ENCODE measurements at regions not wholly inside any gene's neighbourhood (a gene's known extent, or its start where the extent isn't known, plus 50 kb on each side); places are given as distances from the start of the nearest gene placed in this dataset.

GRCh38 chr16:51399908-51400670 is 249.0 kb upstream of the SALL1 start:
- H3K36me3 ChIP-seq: no peaks in the 10 kb centered on the region
- H3K27ac ChIP-seq (replicated peaks): no peak overlapping the region
- intact Hi-C loops (cut with micrococcal nuclease): no loop called here
- TF ChIP-seq, protein P1, sequence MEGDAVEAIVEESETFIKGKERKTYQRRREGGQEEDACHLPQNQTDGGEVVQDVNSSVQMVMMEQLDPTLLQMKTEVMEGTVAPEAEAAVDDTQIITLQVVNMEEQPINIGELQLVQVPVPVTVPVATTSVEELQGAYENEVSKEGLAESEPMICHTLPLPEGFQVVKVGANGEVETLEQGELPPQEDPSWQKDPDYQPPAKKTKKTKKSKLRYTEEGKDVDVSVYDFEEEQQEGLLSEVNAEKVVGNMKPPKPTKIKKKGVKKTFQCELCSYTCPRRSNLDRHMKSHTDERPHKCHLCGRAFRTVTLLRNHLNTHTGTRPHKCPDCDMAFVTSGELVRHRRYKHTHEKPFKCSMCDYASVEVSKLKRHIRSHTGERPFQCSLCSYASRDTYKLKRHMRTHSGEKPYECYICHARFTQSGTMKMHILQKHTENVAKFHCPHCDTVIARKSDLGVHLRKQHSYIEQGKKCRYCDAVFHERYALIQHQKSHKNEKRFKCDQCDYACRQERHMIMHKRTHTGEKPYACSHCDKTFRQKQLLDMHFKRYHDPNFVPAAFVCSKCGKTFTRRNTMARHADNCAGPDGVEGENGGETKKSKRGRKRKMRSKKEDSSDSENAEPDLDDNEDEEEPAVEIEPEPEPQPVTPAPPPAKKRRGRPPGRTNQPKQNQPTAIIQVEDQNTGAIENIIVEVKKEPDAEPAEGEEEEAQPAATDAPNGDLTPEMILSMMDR (IDR thresholded peaks at IDR 0.05; ENCODE audit: borderline replicate concordance): no peak
- H3K9me3 ChIP-seq (replicated peaks): peaks cover 3% of the 10 kb centered on the region
- no peaks in the 10 kb centered on the region for H3K27me3 ChIP-seq (ENCODE audit: low read depth)
- DNase-seq: no peak
- no peaks in the 10 kb centered on the region for H3K4me1 ChIP-seq
- H3K4me3 ChIP-seq: no peak overlapping the region

DNA sequence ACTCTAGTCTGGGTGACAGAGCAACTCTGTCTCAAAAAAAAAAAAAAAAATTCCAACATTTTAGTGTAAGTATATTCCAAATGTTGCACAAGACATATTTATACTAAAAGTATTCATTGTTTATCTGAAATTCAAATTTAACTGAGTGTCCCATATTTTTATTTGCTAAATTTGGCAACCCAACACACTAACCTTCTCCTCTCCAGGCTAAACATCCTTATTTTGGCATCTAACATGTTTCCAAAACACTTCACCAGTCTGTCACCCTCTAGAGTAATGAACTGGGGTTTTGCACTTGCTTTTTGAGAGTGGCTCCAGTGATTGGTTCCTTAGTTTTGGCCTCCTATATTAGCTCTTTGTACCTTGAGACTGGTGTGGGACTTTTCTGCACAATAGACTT is 243.4 kb upstream of the SALL1 start:
- H3K4me3 ChIP-seq: no peak overlapping the region
- TF ChIP-seq, protein P1 (IDR thresholded peaks at IDR 0.05; ENCODE audit: borderline replicate concordance): no peak
- intact Hi-C loops (cut with micrococcal nuclease): no loop called here
- no peak overlapping the region for H3K27ac ChIP-seq (replicated peaks)
- H3K9me3 ChIP-seq (replicated peaks): peaks cover 7% of the 10 kb centered on the region
- no peaks in the 10 kb centered on the region for H3K4me1 ChIP-seq
- H3K27me3 ChIP-seq (ENCODE audit: low read depth): peaks cover 15% of the 10 kb centered on the region
- DNase-seq: no peak
- no peaks in the 10 kb centered on the region for H3K36me3 ChIP-seq

GRCh38 chr16:51393381-51394005 is 242.4 kb upstream of the SALL1 start:
- DNase-seq: no peak
- no peaks in the 10 kb centered on the region for H3K36me3 ChIP-seq
- peaks cover 16% of the 10 kb centered on the region for H3K9me3 ChIP-seq (replicated peaks)
- TF ChIP-seq, protein P1 (IDR thresholded peaks at IDR 0.05; ENCODE audit: borderline replicate concordance): no peak
- intact Hi-C loops (cut with micrococcal nuclease): no loop called here
- H3K27ac ChIP-seq (replicated peaks): no peak overlapping the region
- no peaks in the 10 kb centered on the region for H3K4me1 ChIP-seq
- no peak overlapping the region for H3K4me3 ChIP-seq
- peaks cover 15% of the 10 kb centered on the region for H3K27me3 ChIP-seq (ENCODE audit: low read depth)

GRCh38 chr16:51392521-51393187 is 241.6 kb upstream of the SALL1 start:
- no peak overlapping the region for H3K27ac ChIP-seq (replicated peaks)
- no peak for DNase-seq
- no peak overlapping the region for H3K4me3 ChIP-seq
- H3K27me3 ChIP-seq (ENCODE audit: low read depth): peaks cover 15% of the 10 kb centered on the region
- TF ChIP-seq, protein P1 (IDR thresholded peaks at IDR 0.05; ENCODE audit: borderline replicate concordance): no peak
- peaks cover 18% of the 10 kb centered on the region for H3K9me3 ChIP-seq (replicated peaks)
- no peaks in the 10 kb centered on the region for H3K36me3 ChIP-seq
- intact Hi-C loops (cut with micrococcal nuclease): no loop called here
- no peaks in the 10 kb centered on the region for H3K4me1 ChIP-seq

- Histone ChIP-seq H3K4me1 (no peaks in the 10 kb centered on the region), H3K36me3 (no peaks in the 10 kb centered on the region), H3K4me3 (no peak overlapping the region), H3K9me3 (replicated peaks) (peaks cover 18% of the 10 kb centered on the region), H3K27ac (replicated peaks) (no peak overlapping the region), H3K27me3 (ENCODE audit: low read depth) (peaks cover 15% of the 10 kb centered on the region)
- TF ChIP-seq, protein P1 (IDR thresholded peaks at IDR 0.05; ENCODE audit: borderline replicate concordance): no peak
- intact Hi-C loops (cut with micrococcal nuclease): no loop called here
- no peak for DNase-seq
Measured at GRCh38 chr16:51391798-51392511, 240.9 kb upstream of the SALL1 start.

All from left ventricle myocardium inferior (tissue), 1 donor.